SK-N-SH (cell line): ENCODE measurements at regions not wholly inside any gene's neighbourhood (a gene's known extent, or its start where the extent isn't known, plus 50 kb on each side); places are given as distances from the start of the nearest gene placed in this dataset.

Experiments used
- CTCF ChIA-PET: fragments of 300-600, 350-600 bp; formaldehyde crosslinking; extraction: SDS; loops from one replicate; lab custom pipeline; 2021; lab: Yijun Ruan, JAX
- POLR2A ChIA-PET: fragments of 350-600 bp; sonication (Branson Sonifier 250); formaldehyde crosslinking; extraction: SDS; loops from one replicate; lab custom pipeline; 2020; ENCODE audit warnings: antibody characterized with exemption, inconsistent platforms; lab: Yijun Ruan, JAX
- DNase-seq: peaks from one replicate; pipeline ENCODE4 v3.0.0; 2012
- H2AFZ ChIP-seq: fragments of 200-600 bp; sonication (generic); 2 replicates; pipeline ENCODE4 v1.8.1; 2016; ENCODE audit warnings: antibody characterized with exemption, mild to moderate bottlenecking, low read depth
- H3F3A ChIP-seq: fragments of 200-600 bp; sonication (generic); replicated peaks from 2 replicates; pipeline ENCODE3; 2016; ENCODE audit warnings: antibody characterized with exemption, mild to moderate bottlenecking; ENCODE audit not compliant: insufficient read depth
- H3K27ac ChIP-seq, 2 experiments: fragments of 200-500 bp in 1 of 2; fragments of 200-600 bp in 1 of 2; sonication (Bioruptor generic) in 1 of 2; sonication (generic), shearing (Covaris generic) in 1 of 2; 2 replicates each; pipeline versions ENCODE4 v1.5.1 to v1.6.1; 2014 to 2016; ENCODE audit warnings: low read depth in 2 of 2, inconsistent platforms in 1 of 2, low read length in 1 of 2, mild to moderate bottlenecking in 1 of 2, mixed read lengths in 1 of 2
- H3K27me3 ChIP-seq: fragments of 200-600 bp; sonication (generic), shearing (Covaris generic); 2 replicates; pipeline ENCODE4 v1.6.1; 2016; ENCODE audit warnings: mixed run types; ENCODE audit not compliant: insufficient read depth
- H3K36me3 ChIP-seq, 2 experiments: fragments of 200-500 bp in 1 of 2; fragments of 200-600 bp in 1 of 2; sonication (Bioruptor generic) in 1 of 2; sonication (generic) in 1 of 2; replicated peaks in 1 of 2; 2 replicates each; pipeline versions ENCODE3 to v1.5.1; 2014 to 2016; ENCODE audit warnings: low read length in 1 of 2, mild to moderate bottlenecking in 1 of 2; ENCODE audit not compliant: insufficient read depth in 2 of 2, control insufficient read depth in 1 of 2
- H3K4me1 ChIP-seq, 2 experiments: fragments of 200-500 bp in 1 of 2; fragments of 200-600 bp in 1 of 2; sonication (Bioruptor generic) in 1 of 2; sonication (generic), shearing (Covaris generic) in 1 of 2; 2 replicates each; pipeline versions ENCODE4 v1.5.1 to v1.6.1; 2014 to 2016; ENCODE audit warnings: low read depth in 1 of 2, low read length in 1 of 2, mixed run types in 1 of 2; ENCODE audit not compliant: insufficient read depth in 2 of 2, control insufficient read depth in 1 of 2
- H3K4me2 ChIP-seq: fragments of 200-600 bp; sonication (generic), shearing (Covaris generic); 2 replicates; pipeline ENCODE4 v1.6.1; 2017; ENCODE audit warnings: mixed run types
- H3K4me3 ChIP-seq, 2 experiments: fragments of 200-500 bp in 1 of 2; fragments of 200-600 bp in 1 of 2; sonication (Bioruptor generic) in 1 of 2; sonication (generic), shearing (Covaris generic) in 1 of 2; 2 replicates each; pipeline versions ENCODE4 v1.5.1 to v1.8.1; 2014 to 2016; ENCODE audit warnings: low read depth in 2 of 2, inconsistent platforms in 1 of 2, low read length in 1 of 2, mild to moderate bottlenecking in 1 of 2, mixed read lengths in 1 of 2, moderate library complexity in 1 of 2
- H3K79me2 ChIP-seq: fragments of 200-600 bp; sonication (generic); 2 replicates; pipeline ENCODE4 v1.8.1; 2017; ENCODE audit warnings: mild to moderate bottlenecking; ENCODE audit not compliant: insufficient read depth
- H3K9ac ChIP-seq: fragments of 200-600 bp; sonication (generic); 2 replicates; pipeline ENCODE4 v1.6.1; 2017; ENCODE audit warnings: mixed run types
- H3K9me2 ChIP-seq: fragments of 200-600 bp; sonication (generic); 2 replicates; pipeline ENCODE4 v1.6.1; 2017; ENCODE audit warnings: mixed run types
- H3K9me3 ChIP-seq: fragments of 200-600 bp; sonication (generic); 2 replicates; pipeline ENCODE4 v1.6.1; 2017; ENCODE audit warnings: mixed run types, mild to moderate bottlenecking, moderate library complexity
- H4K20me1 ChIP-seq: fragments of 200-600 bp; sonication (generic); 2 replicates; pipeline ENCODE4 v1.6.1; 2017; ENCODE audit warnings: mild to moderate bottlenecking, mixed run types; ENCODE audit not compliant: insufficient read depth
- CTCF ChIP-seq: fragments of 200-600 bp; sonication (generic); IDR thresholded peaks from 2 replicates; pipeline ENCODE4 v1.6.1; 2017; ENCODE audit warnings: antibody characterized with exemption, mild to moderate bottlenecking, moderate library complexity
- EZH2phosphoT487 ChIP-seq: fragments of 200-600 bp; sonication (generic); IDR thresholded peaks from 2 replicates; pipeline ENCODE4 v1.6.1; 2017; ENCODE audit warnings: low read depth, mixed run types, mild to moderate bottlenecking, antibody characterized with exemption, moderate library complexity, borderline replicate concordance
- FOXM1 ChIP-seq: IDR thresholded peaks from 2 replicates; pipeline ENCODE4 v1.4.0; 2012; ENCODE audit warnings: low read depth, mild to moderate bottlenecking
- GABPA ChIP-seq: IDR thresholded peaks from 2 replicates; pipeline ENCODE4 v1.4.0; 2012; ENCODE audit warnings: low read depth, mild to moderate bottlenecking
- GATA2 ChIP-seq: sonication (generic); formaldehyde crosslinking; IDR thresholded peaks from 2 replicates; pipeline ENCODE4 v1.5.0; 2020; ENCODE audit warnings: mild to moderate bottlenecking, missing genetic modification reagents
- JUND ChIP-seq: IDR thresholded peaks from 2 replicates; pipeline ENCODE4 v1.4.0; 2012
- MEF2A ChIP-seq: IDR thresholded peaks from 2 replicates; pipeline ENCODE4 v1.4.0; 2012; ENCODE audit warnings: low read depth, borderline replicate concordance
- NFIC ChIP-seq: IDR thresholded peaks from 2 replicates; pipeline ENCODE4 v1.4.0; 2012; ENCODE audit warnings: borderline replicate concordance
- REST ChIP-seq: IDR thresholded peaks from 2 replicates; pipeline ENCODE4 v1.6.1; 2012; ENCODE audit warnings: mild to moderate bottlenecking, low read depth, low read length, moderate library complexity
- RXRA ChIP-seq: IDR thresholded peaks from 2 replicates; pipeline ENCODE4 v1.4.0; 2012; ENCODE audit warnings: low read depth, mild to moderate bottlenecking, borderline replicate concordance
- SIN3A ChIP-seq: IDR thresholded peaks from 2 replicates; pipeline ENCODE4 v1.6.1; 2012; ENCODE audit warnings: low read depth, mild to moderate bottlenecking, low read length, moderate library complexity, borderline replicate concordance
- SMC3 ChIP-seq: IDR thresholded peaks from 2 replicates; pipeline ENCODE4 v1.6.1; 2012; ENCODE audit warnings: low read depth, low read length, improper control_type of control experiment
- TCF12 ChIP-seq: IDR thresholded peaks from 2 replicates; pipeline ENCODE4 v1.4.0; 2012
- ZBTB33 ChIP-seq: IDR thresholded peaks from 2 replicates; pipeline ENCODE4 v1.4.0; 2012; ENCODE audit warnings: low read depth, borderline replicate concordance
- WGBS: methylation state at CpG from one replicate; pipeline ENCODE4 v1.1.6; 2017; ENCODE audit warnings: low lambda C conversion rate; 5-methylcytosine and 5-hydroxymethylcytosine counted together

GRCh38 chr17:79478051-79478461, 132.8 kb downstream of the RBFOX3 start:
- no peak overlapping the region for H2AFZ ChIP-seq
- no peaks in the 10 kb centered on the region for H3F3A ChIP-seq
- ChIA-PET CTCF (interaction anchor here (0.9 to 3.7 kb wide), 3 partner anchors 9 to 134 kb away, joined by 3 to 12 read pairs (median 5); partner anchors contain the start of gene RBFOX3), POLR2A (no interaction called here)
- no peak for DNase-seq
- H3K36me3 ChIP-seq = no peaks in the 10 kb centered on the region
- no peak overlapping the region for H3K4me2 ChIP-seq
- H3K27me3 ChIP-seq = no peaks in the 10 kb centered on the region
- WGBS = 45% methylated on average over 22 of the region's 22 CpGs
- H3K9ac ChIP-seq = no peak overlapping the region
- no peaks in the 10 kb centered on the region for H3K9me2 ChIP-seq
- no peaks in the 10 kb centered on the region for H4K20me1 ChIP-seq
- no peaks in the 10 kb centered on the region for H3K9me3 ChIP-seq
- TF ChIP-seq FOXM1 (no peak), ZBTB33 (no peak), RXRA (no peak), SIN3A (no peak), MEF2A (no peak), SMC3 (no peak)
- no peak overlapping the region for H3K4me3 ChIP-seq
- no peak overlapping the region for H3K27ac ChIP-seq
- no peaks in the 10 kb centered on the region for H3K79me2 ChIP-seq
- H3K4me1 ChIP-seq = peaks cover 0 to 4% of the 10 kb centered on the region in 2 experiments; a peak in 1 of 4 replicates

- peaks cover 0 to 4% of the 10 kb centered on the region in 2 experiments; a peak in 1 of 4 replicates for H3K4me1 ChIP-seq
- TF ChIP-seq GATA2 (CRISPR knock-in tag) = no peak
- TF ChIP-seq FOXM1 = no peak
- TF ChIP-seq SMC3 = no peak
- TF ChIP-seq JUND = no peak
- no peak for TF ChIP-seq REST
- TF ChIP-seq NFIC = no peak
- TF ChIP-seq TCF12 = no peak
- no peak for TF ChIP-seq GABPA
- TF ChIP-seq RXRA = no peak
- TF ChIP-seq EZH2phosphoT487 = no peak
- no peak for TF ChIP-seq CTCF
- TF ChIP-seq, all 33 proteins: peak for 0
- no peak overlapping the region for H3K4me3 ChIP-seq
- H4K20me1 ChIP-seq = no peaks in the 10 kb centered on the region
- no peak overlapping the region for H3K27ac ChIP-seq
- 48% methylated on average over 13 of the region's 13 CpGs for WGBS
- no peaks in the 10 kb centered on the region for H3K9me2 ChIP-seq
- no peak overlapping the region for H3K9ac ChIP-seq
- H3K27me3 ChIP-seq = no peaks in the 10 kb centered on the region
- no peaks in the 10 kb centered on the region for H3K9me3 ChIP-seq
- CTCF ChIA-PET = interaction anchor here (3.7 kb wide), 1 partner anchor 136 kb away, joined by 12 read pairs; no protein-coding TSS in a partner anchor
- H3K4me2 ChIP-seq = no peak overlapping the region
- no peaks in the 10 kb centered on the region for H3F3A ChIP-seq
- POLR2A ChIA-PET = no interaction called here
- H3K79me2 ChIP-seq = no peaks in the 10 kb centered on the region
- no peak overlapping the region for H2AFZ ChIP-seq
- H3K36me3 ChIP-seq = no peaks in the 10 kb centered on the region
- no peak for DNase-seq
Observed at GRCh38 chr17:79476074-79476652, 134.7 kb downstream of the RBFOX3 start.
